ENCODE measurements at regions not wholly inside any gene's neighbourhood (a gene's known extent, or its start where the extent isn't known, plus 50 kb on each side); places are given as distances from the start of the nearest gene placed in this dataset.
"Not testable (repeated sequence)": the region's sequence is repeated elsewhere in the genome, so short reads cannot be mapped to it uniquely, and the experiment has no call there.

GRCh38 chr16:31581065-31581464 is 53.4 kb downstream of the AHSP start:
- H3K27ac ChIP-seq (replicated peaks), result not testable (repeated sequence)

GRCh38 chr16:31601737-31602384 is 74.2 kb downstream of the AHSP start:
- not testable (repeated sequence) for H3K27me3 ChIP-seq (ENCODE audit: insufficient read depth, poor library complexity, severe bottlenecking); H3K27ac ChIP-seq (replicated peaks); DNase-seq (ENCODE audit: low read depth in 1 of 2, low spot score in 1 of 2); H3K4me3 ChIP-seq (replicated peaks; ENCODE audit: insufficient read depth, low read length)

More at GRCh38 chr16:31581065-31581464, 53.4 kb downstream of the AHSP start:
- H3K27me3 ChIP-seq (ENCODE audit: insufficient read depth, poor library complexity, severe bottlenecking); H3K4me3 ChIP-seq (replicated peaks; ENCODE audit: insufficient read depth, low read length); DNase-seq (ENCODE audit: low read depth in 1 of 2, low spot score in 1 of 2): not testable (repeated sequence)

GRCh38 chr16:31618130-31618529 is 90.4 kb downstream of the AHSP start:
- TF ChIP-seq POLR2AphosphoS5 (IDR thresholded peaks at IDR 0.05; ENCODE audit: low read depth) (no peak), CTCF (IDR thresholded peaks at IDR 0.05; ENCODE audit: insufficient read depth, low read length) (no peak), REST (IDR thresholded peaks at IDR 0.05; ENCODE audit: insufficient replicate concordance, low read depth) (no peak), GABPA (IDR thresholded peaks at IDR 0.05; ENCODE audit: low read depth) (no peak), SPI1 (IDR thresholded peaks at IDR 0.05; ENCODE audit: borderline replicate concordance, low read depth) (no peak)
- Histone ChIP-seq H3K27me3 (ENCODE audit: insufficient read depth, poor library complexity, severe bottlenecking) (no peaks in the 10 kb centered on the region), H3K27ac (replicated peaks) (no peak overlapping the region), H3K4me3 (replicated peaks; ENCODE audit: insufficient read depth, low read length) (no peak overlapping the region)
- no peak for DNase-seq (ENCODE audit: low read depth in 1 of 2, low spot score in 1 of 2)

GRCh38 chr16:31636433-31636832 is 108.7 kb downstream of the AHSP start:
- no peak for TF ChIP-seq POLR2AphosphoS5 (IDR thresholded peaks at IDR 0.05; ENCODE audit: low read depth)
- TF ChIP-seq GABPA (IDR thresholded peaks at IDR 0.05; ENCODE audit: low read depth), result no peak
- TF ChIP-seq REST (IDR thresholded peaks at IDR 0.05; ENCODE audit: insufficient replicate concordance, low read depth), result no peak
- no peak for TF ChIP-seq CTCF (IDR thresholded peaks at IDR 0.05; ENCODE audit: insufficient read depth, low read length)
- TF ChIP-seq SPI1 (IDR thresholded peaks at IDR 0.05; ENCODE audit: borderline replicate concordance, low read depth), result no peak
- Histone ChIP-seq H3K4me3 (replicated peaks; ENCODE audit: insufficient read depth, low read length) (no peak overlapping the region), H3K27ac (replicated peaks) (no peak overlapping the region), H3K27me3 (ENCODE audit: insufficient read depth, poor library complexity, severe bottlenecking) (no peaks in the 10 kb centered on the region)
- DNase-seq (ENCODE audit: low read depth in 1 of 2, low spot score in 1 of 2), result no peak

- no peak for DNase-seq (ENCODE audit: low read depth in 1 of 2, low spot score in 1 of 2)
- TF ChIP-seq POLR2AphosphoS5 (IDR thresholded peaks at IDR 0.05; ENCODE audit: low read depth), result no peak
- no peak for TF ChIP-seq CTCF (IDR thresholded peaks at IDR 0.05; ENCODE audit: insufficient read depth, low read length)
- no peak for TF ChIP-seq REST (IDR thresholded peaks at IDR 0.05; ENCODE audit: insufficient replicate concordance, low read depth)
- no peak for TF ChIP-seq SPI1 (IDR thresholded peaks at IDR 0.05; ENCODE audit: borderline replicate concordance, low read depth)
- TF ChIP-seq GABPA (IDR thresholded peaks at IDR 0.05; ENCODE audit: low read depth), result no peak
- no peaks in the 10 kb centered on the region for H3K27me3 ChIP-seq (ENCODE audit: insufficient read depth, poor library complexity, severe bottlenecking)
- no peak overlapping the region for H3K27ac ChIP-seq (replicated peaks)
- no peak overlapping the region for H3K4me3 ChIP-seq (replicated peaks; ENCODE audit: insufficient read depth, low read length)
These were observed 113.6 kb downstream of the AHSP start for GRCh38 chr16:31641279-31641678.

- not testable (repeated sequence) for DNase-seq (ENCODE audit: low read depth in 1 of 2, low spot score in 1 of 2); H3K27ac ChIP-seq (replicated peaks); H3K4me3 ChIP-seq (replicated peaks; ENCODE audit: insufficient read depth, low read length)
These were observed 128.0 kb downstream of the AHSP start for GRCh38 chr16:31655674-31656073.

More at GRCh38 chr16:31655674-31656073, 128.0 kb downstream of the AHSP start:
- H3K27me3 ChIP-seq (ENCODE audit: insufficient read depth, poor library complexity, severe bottlenecking), result not testable (repeated sequence)
